ENCODE measurements at regions not wholly inside any gene's neighbourhood (a gene's known extent, or its start where the extent isn't known, plus 50 kb on each side); places are given as distances from the start of the nearest gene placed in this dataset.

- no peak overlapping the region for H3K27ac Mint-ChIP-seq (ENCODE audit: unreplicated experiment)
- H3K9me3 Mint-ChIP-seq (ENCODE audit: unreplicated experiment): no peaks in the 10 kb centered on the region
- peaks cover 2% of the 10 kb centered on the region for H3K27me3 Mint-ChIP-seq (ENCODE audit: unreplicated experiment)
- H3K4me1 Mint-ChIP-seq (ENCODE audit: unreplicated experiment): no peaks in the 10 kb centered on the region
- H3K36me3 Mint-ChIP-seq (ENCODE audit: low read depth, unreplicated experiment): no peaks in the 10 kb centered on the region
- no peak for TF ChIP-seq CTCF (IDR thresholded peaks at IDR 0.05; ENCODE audit: unreplicated experiment)
- no peak for DNase-seq (ENCODE audit: low spot score)
- H3K4me3 Mint-ChIP-seq (ENCODE audit: unreplicated experiment): no peak overlapping the region
Measured at GRCh38 chr7:35405461-35405860, 151.6 kb upstream of the TBX20 start.

- H3K9me3 Mint-ChIP-seq (ENCODE audit: unreplicated experiment): no peaks in the 10 kb centered on the region
- no peak for TF ChIP-seq CTCF (IDR thresholded peaks at IDR 0.05; ENCODE audit: unreplicated experiment)
- H3K36me3 Mint-ChIP-seq (ENCODE audit: low read depth, unreplicated experiment): no peaks in the 10 kb centered on the region
- no peak for DNase-seq (ENCODE audit: low spot score)
- no peak overlapping the region for H3K4me3 Mint-ChIP-seq (ENCODE audit: unreplicated experiment)
- H3K27ac Mint-ChIP-seq (ENCODE audit: unreplicated experiment): no peak overlapping the region
- peaks cover 4% of the 10 kb centered on the region for H3K4me1 Mint-ChIP-seq (ENCODE audit: unreplicated experiment)
- H3K27me3 Mint-ChIP-seq (ENCODE audit: unreplicated experiment): peaks cover 2% of the 10 kb centered on the region
Measured at GRCh38 chr7:35401217-35401879, 147.4 kb upstream of the TBX20 start.

GRCh38 chr7:35399840-35400239, 145.9 kb upstream of the TBX20 start:
- H3K27ac Mint-ChIP-seq (ENCODE audit: unreplicated experiment): no peak overlapping the region
- H3K27me3 Mint-ChIP-seq (ENCODE audit: unreplicated experiment): peaks cover 2% of the 10 kb centered on the region
- no peak for TF ChIP-seq CTCF (IDR thresholded peaks at IDR 0.05; ENCODE audit: unreplicated experiment)
- no peak overlapping the region for H3K4me3 Mint-ChIP-seq (ENCODE audit: unreplicated experiment)
- DNase-seq (ENCODE audit: low spot score): no peak
- peaks cover 4% of the 10 kb centered on the region for H3K4me1 Mint-ChIP-seq (ENCODE audit: unreplicated experiment)
- no peaks in the 10 kb centered on the region for H3K9me3 Mint-ChIP-seq (ENCODE audit: unreplicated experiment)
- H3K36me3 Mint-ChIP-seq (ENCODE audit: low read depth, unreplicated experiment): no peaks in the 10 kb centered on the region

GRCh38 chr7:35399216-35399615, 145.3 kb upstream of the TBX20 start:
- H3K36me3 Mint-ChIP-seq (ENCODE audit: low read depth, unreplicated experiment): no peaks in the 10 kb centered on the region
- H3K27ac Mint-ChIP-seq (ENCODE audit: unreplicated experiment): no peak overlapping the region
- no peak for DNase-seq (ENCODE audit: low spot score)
- H3K27me3 Mint-ChIP-seq (ENCODE audit: unreplicated experiment): peaks cover 2% of the 10 kb centered on the region
- peaks cover 4% of the 10 kb centered on the region for H3K4me1 Mint-ChIP-seq (ENCODE audit: unreplicated experiment)
- TF ChIP-seq CTCF (IDR thresholded peaks at IDR 0.05; ENCODE audit: unreplicated experiment): no peak
- H3K9me3 Mint-ChIP-seq (ENCODE audit: unreplicated experiment): no peaks in the 10 kb centered on the region
- no peak overlapping the region for H3K4me3 Mint-ChIP-seq (ENCODE audit: unreplicated experiment)

GRCh38 chr7:35398518-35398917, 144.6 kb upstream of the TBX20 start:
- no peak overlapping the region for H3K27ac Mint-ChIP-seq (ENCODE audit: unreplicated experiment)
- H3K9me3 Mint-ChIP-seq (ENCODE audit: unreplicated experiment): no peaks in the 10 kb centered on the region
- peaks cover 4% of the 10 kb centered on the region for H3K4me1 Mint-ChIP-seq (ENCODE audit: unreplicated experiment)
- H3K4me3 Mint-ChIP-seq (ENCODE audit: unreplicated experiment): no peak overlapping the region
- no peaks in the 10 kb centered on the region for H3K36me3 Mint-ChIP-seq (ENCODE audit: low read depth, unreplicated experiment)
- no peak for TF ChIP-seq CTCF (IDR thresholded peaks at IDR 0.05; ENCODE audit: unreplicated experiment)
- DNase-seq (ENCODE audit: low spot score): no peak
- H3K27me3 Mint-ChIP-seq (ENCODE audit: unreplicated experiment): peaks cover 2% of the 10 kb centered on the region

Measured in endothelial cell (in vitro differentiated cells).